GM20000 (cell line): ENCODE measurements at regions not wholly inside any gene's neighbourhood (a gene's known extent, or its start where the extent isn't known, plus 50 kb on each side); places are given as distances from the start of the nearest gene placed in this dataset.

ENCODE experiments used
- DNase-seq: peaks from one replicate; pipeline ENCODE4 v3.0.0; 2012; ENCODE audit warnings: low spot score
- CTCF ChIP-seq: IDR thresholded peaks from 2 replicates; pipeline ENCODE4 v1.5.1; 2012; ENCODE audit warnings: mild to moderate bottlenecking, control low read depth; ENCODE audit errors: extremely low read depth, missing control alignments

GRCh38 chr3:181987736-181988135, 276.0 kb downstream of the SOX2 start:
- no peak for DNase-seq
- no peak for TF ChIP-seq CTCF

- no peak for DNase-seq
- TF ChIP-seq CTCF: no peak
Observed at GRCh38 chr3:181998828-181999227, 287.1 kb downstream of the SOX2 start.

GRCh38 chr3:181999314-181999713, 287.6 kb downstream of the SOX2 start:
- peak; percentile 25 for DNase-seq
- TF ChIP-seq CTCF: no peak

- TF ChIP-seq CTCF: no peak
- no peak for DNase-seq
Observed at GRCh38 chr3:182000447-182000846, 288.7 kb downstream of the SOX2 start.

GRCh38 chr3:182005219-182005618, 293.5 kb downstream of the SOX2 start:
- no peak for DNase-seq
- no peak for TF ChIP-seq CTCF

- TF ChIP-seq CTCF: no peak
- DNase-seq: no peak
Observed at GRCh38 chr3:182005701-182006100, 294.0 kb downstream of the SOX2 start.

GRCh38 chr3:182006431-182006830, 294.7 kb downstream of the SOX2 start:
- DNase-seq: no peak
- no peak for TF ChIP-seq CTCF
